NCI-H1092 treated with DMSO at 0.1 percent for 48 hours (cell line): ENCODE measurements at regions not wholly inside any gene's neighbourhood (a gene's known extent, or its start where the extent isn't known, plus 50 kb on each side); places are given as distances from the start of the nearest gene placed in this dataset.

Source experiments
- DNase-seq: peaks from one replicate; lab custom pipeline; 2025; lab: John Stamatoyannopoulos, UW

DNA sequence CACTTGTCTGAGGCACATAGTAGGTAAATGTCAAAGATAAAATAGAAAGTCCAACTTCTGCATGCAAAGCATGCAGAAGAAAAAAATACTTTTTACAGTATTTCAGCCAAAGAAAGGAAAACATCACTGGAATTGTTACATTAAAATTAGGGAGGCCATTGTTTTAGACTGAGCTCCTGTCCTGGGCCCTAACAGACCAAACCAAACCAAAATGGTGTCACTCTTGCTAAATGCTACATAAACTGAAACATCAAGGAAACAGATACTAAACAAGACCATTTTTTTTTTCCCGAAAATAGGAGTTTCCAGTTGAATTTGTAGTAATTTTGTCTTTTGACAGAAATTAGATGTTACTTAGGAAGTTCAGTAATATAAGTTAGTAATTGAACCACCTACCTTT is 508.8 kb downstream of the DSC3 start:
- DNase-seq, result no peak

GRCh38 chr18:30527917-30528316 is 514.6 kb downstream of the DSC3 start:
- no peak for DNase-seq

DNA sequence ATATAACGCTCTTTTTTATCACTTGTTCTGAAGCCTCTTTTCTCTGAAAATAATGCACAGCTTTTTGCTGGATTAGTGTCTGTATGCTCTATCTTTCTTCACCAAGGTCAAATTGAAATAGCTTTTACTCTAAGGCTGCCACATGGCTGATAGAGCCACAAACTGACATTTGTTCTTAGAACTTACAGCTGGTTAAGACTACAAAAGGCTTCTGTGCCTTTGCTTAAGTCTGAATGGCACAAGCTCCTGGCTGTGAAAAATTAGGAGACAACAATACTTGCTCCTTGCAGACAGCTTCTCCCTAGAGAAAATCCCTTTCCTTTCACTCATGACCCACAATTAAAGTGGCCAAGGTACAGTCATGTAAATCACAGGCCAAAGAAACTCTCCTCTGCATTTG is 515.3 kb downstream of the DSC3 start:
- DNase-seq, result no peak

DNA sequence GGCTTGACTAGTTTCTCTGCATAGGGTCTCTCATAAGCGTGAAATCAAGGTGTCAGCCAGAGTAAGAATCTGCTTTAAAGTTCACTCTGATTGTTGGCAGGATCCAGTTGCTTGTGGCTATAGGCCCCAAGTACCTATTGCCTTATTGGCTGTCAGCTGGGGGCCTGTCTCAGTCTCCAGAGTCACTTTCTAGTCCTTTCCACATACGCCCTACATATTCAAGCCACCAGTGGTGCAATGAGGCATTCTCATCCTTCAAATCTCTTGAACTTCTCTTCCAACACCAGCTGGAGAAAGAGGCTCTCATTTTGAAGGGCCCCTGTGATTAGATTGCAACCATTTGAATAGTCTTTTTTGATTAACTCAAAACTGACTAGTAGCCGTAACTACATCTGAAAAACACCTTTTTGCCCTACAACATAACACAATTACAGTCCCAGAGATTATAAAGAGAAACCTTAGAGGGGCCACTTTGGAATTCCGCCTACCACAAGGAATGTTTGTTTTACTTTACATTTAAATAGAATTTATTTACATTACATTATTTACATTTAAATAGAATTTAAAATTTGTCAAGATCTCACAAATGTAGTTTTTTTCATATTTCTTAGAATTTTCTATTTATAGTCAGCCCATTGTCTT is 520.1 kb downstream of the DSC3 start:
- DNase-seq, result no peak

DNA sequence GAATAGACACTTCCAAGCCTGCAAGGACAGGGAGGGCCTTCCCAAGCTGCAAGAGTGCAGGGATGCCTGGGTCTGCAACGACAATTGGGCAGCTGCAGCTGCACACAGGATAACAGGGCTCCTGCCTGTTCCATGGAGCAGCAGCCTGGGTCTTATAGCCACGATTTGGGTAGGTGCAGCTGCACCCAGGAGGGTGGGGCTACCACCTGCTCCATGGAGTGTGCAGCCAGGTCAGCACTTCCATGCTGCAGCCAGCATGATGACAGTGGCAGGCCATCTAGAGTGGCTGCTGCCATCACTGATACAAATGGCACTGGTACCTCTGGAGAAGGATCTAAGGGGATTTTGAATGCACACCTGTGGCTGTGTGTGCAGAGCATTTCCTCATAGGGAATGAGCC is 528.5 kb downstream of the DSC3 start:
- no peak for DNase-seq

DNA sequence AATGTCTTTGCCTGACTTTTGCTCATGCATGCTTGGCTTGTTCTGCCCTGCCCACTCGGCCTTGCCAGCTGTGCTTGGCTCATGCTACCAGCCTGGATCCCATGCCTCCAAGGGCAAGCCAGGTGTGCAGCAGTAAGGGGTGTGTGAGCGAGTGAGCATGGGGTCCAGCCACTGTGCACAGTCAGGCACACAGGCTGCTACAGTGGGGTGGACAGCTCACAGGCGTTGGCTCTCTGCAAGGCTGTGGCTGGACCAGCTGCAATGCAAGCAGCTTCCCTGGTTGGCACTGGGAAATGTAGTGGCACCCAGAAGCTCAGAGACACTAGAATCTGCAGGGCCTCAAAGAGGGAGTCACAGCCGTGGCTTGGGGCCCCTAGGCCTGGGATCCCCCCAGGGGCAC is 529.7 kb downstream of the DSC3 start:
- DNase-seq, result no peak

GRCh38 chr18:30510882-30511281 is 531.7 kb downstream of the DSC3 start:
- DNase-seq, result no peak

- no peak for DNase-seq
These were observed 540.9 kb downstream of the DSC3 start for GRCh38 chr18:30501594-30501993.

DNA sequence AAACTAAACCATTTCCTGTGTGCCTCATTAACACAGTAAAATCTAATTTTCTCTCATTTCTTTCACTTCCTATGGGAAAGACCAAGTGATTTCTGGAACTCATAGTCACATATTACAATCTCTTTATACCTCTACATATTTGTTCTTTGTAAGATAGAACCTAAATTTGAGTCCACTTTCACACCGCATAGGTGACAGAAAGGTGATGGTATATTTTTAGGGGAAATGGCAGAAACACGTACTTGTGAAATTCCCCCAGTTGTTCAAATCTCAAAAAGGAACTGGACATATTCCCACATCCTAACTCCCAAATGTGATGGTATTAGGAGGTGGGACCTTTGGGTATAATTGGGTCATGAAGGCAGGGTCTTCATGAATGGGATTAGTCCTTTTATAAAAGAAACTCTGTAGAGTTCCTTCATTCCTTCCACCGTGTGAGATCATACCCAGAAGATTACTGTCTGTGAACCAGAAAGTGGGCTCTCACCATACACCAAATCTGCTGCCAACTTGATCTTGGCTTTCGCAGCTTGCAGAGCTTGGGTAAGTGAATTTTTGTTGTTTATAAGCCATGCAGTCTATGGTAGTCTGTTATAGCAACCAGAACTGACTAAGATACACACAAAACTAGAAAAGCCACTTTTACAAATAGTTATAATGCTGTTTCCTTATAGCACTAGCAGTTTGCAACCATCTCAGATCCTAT is 542.1 kb downstream of the DSC3 start:
- DNase-seq, result no peak

GRCh38 chr18:30499721-30500120 is 542.8 kb downstream of the DSC3 start:
- DNase-seq, result no peak

- no peak for DNase-seq
These were observed 549.9 kb downstream of the DSC3 start for GRCh38 chr18:30492552-30493129.

DNA sequence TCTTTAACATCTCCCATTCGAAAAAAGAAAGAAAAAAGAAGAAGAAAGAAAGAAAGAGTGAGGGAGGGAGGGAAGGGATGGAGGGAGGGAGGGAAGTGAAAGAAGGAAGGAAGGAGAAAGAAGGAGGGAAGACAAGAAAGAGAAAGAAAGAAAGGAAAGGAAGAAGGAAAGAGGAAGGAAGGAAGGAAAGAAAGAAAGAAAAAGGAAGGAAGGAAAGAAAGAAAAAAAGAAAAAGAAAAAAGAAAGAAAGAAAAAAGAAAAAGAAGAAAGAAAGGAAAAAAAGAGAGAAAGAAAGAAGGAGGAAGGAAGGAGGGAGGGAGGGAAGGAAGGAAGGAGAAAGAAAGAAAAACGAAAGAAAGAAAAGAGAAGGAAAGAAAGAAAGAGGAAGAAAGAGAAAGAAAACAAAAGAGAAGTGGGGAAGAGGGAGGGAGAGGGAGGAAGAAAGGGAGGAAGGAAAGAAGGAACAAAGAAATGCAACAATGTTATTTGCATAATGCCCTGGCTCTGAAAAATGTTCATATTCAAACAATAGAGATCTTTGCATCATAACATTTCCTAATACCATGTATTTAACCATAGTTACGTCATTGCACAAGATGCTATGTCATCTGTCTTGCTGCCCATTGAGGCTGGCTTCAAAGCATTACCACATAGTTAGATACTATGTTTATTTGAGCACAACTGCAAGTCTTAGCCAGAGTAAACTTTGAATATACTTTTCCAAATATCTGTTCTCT is 550.6 kb downstream of the DSC3 start:
- DNase-seq, result no peak

GRCh38 chr18:30489890-30490643 is 552.5 kb downstream of the DSC3 start:
- no peak for DNase-seq

GRCh38 chr18:30487962-30488361 is 554.6 kb downstream of the DSC3 start:
- no peak for DNase-seq

DNA sequence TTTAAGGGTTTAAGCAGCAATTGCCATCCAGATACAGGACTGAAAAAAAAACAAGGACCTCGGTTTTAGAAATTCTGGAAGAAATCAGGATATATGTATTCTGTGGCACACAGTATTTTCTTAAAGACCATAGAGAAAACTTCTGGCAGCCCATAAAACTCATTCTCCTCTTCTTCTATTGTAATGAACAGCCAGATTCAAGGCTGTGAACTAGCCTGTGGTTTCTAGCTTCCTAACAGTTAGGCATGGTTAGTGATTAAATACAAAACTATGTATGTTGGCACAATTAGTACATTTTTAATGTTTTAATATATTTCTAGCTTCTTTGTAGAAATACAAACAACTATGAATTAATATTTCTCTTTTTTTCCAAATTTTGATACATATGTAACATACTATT is 555.7 kb downstream of the DSC3 start:
- DNase-seq, result no peak

GRCh38 chr18:30485078-30485477 is 557.5 kb downstream of the DSC3 start:
- no peak for DNase-seq

- no peak for DNase-seq
These were observed 560.7 kb downstream of the DSC3 start for GRCh38 chr18:30481871-30482270.

- DNase-seq, result no peak
These were observed 573.5 kb downstream of the DSC3 start for GRCh38 chr18:30469091-30469490.

- DNase-seq, result no peak
These were observed 577.4 kb downstream of the DSC3 start for GRCh38 chr18:30465096-30465495.

DNA sequence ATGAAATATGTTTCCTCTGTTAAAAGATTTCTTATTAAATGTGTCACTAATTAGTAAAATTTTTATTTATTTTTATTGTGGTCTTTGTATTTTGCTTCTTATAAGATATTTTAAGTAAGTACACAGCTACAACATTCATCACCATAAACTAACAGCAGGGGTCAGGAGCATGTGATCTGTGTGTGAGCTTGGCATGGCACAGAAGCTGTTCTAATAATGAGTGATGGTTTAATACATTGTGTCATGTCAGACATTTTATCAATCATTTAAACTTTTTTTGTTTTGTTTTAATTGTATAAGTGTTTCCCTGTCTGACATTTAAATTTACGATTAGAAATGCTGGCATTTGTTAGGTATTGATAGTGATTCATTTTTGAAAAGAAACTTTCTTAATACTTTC is 585.4 kb downstream of the DSC3 start:
- DNase-seq, result no peak

DNA sequence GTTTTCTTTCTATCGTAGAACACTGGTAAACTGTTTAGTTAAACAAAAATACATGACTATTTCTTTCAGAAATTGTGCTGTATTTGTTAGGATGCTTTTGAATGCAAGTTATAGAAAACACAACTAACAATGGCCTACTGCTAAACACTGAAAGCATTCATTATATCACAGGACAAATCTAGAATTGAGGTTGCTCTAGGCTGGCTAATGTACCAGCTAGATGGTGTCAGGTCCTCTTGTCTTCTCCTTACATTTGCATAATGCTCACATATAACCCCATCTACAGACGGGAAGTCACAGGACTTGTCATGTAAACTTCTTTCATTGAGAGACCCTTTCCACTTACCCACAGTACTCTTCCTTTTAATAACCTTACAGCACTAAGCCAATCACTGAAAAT is 586.8 kb downstream of the DSC3 start:
- DNase-seq, result no peak

DNA sequence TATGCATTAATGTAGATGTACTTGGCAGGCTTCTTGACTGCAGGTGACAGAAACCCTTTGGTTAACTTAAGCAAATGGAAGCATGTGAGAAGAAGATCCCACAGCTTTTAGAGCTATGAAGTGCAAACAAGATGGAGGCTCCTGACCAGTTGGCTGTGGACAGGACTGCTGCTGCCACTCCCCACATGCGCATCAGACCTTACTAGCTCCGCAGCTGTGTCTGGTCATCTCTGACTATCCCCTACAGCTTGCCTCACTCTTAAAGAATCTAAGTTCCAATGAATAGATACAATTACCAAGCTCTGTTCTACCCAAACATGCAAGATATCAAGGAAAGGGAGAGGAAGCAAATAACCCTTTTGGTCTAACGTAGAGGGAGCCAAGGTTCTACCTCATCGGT is 587.6 kb downstream of the DSC3 start:
- DNase-seq, result no peak
